Neural cell (in vitro differentiated cells): ENCODE measurements at regions not wholly inside any gene's neighbourhood (a gene's known extent, or its start where the extent isn't known, plus 50 kb on each side); places are given as distances from the start of the nearest gene placed in this dataset.

Source experiments
- H2AFZ ChIP-seq: fragments of 200-600, 300-800 bp; sonication (generic), shearing (Covaris generic); 2 replicates; pipeline ENCODE4 v1.6.0; 2014; ENCODE audit warnings: low read depth, mild to moderate bottlenecking, antibody characterized with exemption, low read length, moderate library complexity
- H3F3A ChIP-seq: fragments of 200-600 bp; shearing (Covaris generic); 2 replicates; pipeline ENCODE4 v1.6.1; 2016; ENCODE audit warnings: mild to moderate bottlenecking, moderate library complexity, mixed read lengths, antibody characterized with exemption, low read length; ENCODE audit not compliant: insufficient read depth, poor library complexity, severe bottlenecking
- H3K27ac ChIP-seq: fragments of 200-600, 300-800 bp; sonication (generic), shearing (Covaris generic); 2 replicates; pipeline ENCODE4 v1.5.1; 2014; ENCODE audit warnings: mild to moderate bottlenecking, low read length, moderate library complexity
- H3K27me3 ChIP-seq: fragments of 300-800, 200-600 bp; sonication (generic), shearing (Covaris generic); 2 replicates; pipeline ENCODE4 v1.6.0; 2014; ENCODE audit warnings: mild to moderate bottlenecking, low read depth, low read length, moderate library complexity; ENCODE audit not compliant: insufficient read depth
- H3K36me3 ChIP-seq: fragments of 300-800, 200-600 bp; sonication (generic), shearing (Covaris generic); 2 replicates; pipeline ENCODE4 v1.5.1; 2014; ENCODE audit warnings: mild to moderate bottlenecking, antibody characterized with exemption, low read length, moderate library complexity; ENCODE audit not compliant: insufficient read depth
- H3K4me2 ChIP-seq: fragments of 300-800, 200-600 bp; sonication (generic), shearing (Covaris generic); 2 replicates; pipeline ENCODE4 v1.6.0; 2014; ENCODE audit warnings: mild to moderate bottlenecking, low read length
- H3K4me3 ChIP-seq: fragments of 300-800, 200-600 bp; sonication (generic), shearing (Covaris generic); 2 replicates; pipeline ENCODE4 v1.5.1; 2014; ENCODE audit warnings: mild to moderate bottlenecking, low read length, moderate library complexity
- H3K79me2 ChIP-seq: fragments of 200-600 bp; shearing (Covaris generic); replicated peaks from 2 replicates; pipeline ENCODE4 v1.6.0; 2014; ENCODE audit warnings: mild to moderate bottlenecking, low read length, moderate library complexity; ENCODE audit not compliant: insufficient read depth
- H3K9ac ChIP-seq: fragments of 300-800, 200-600 bp; sonication (generic), shearing (Covaris generic); 2 replicates; pipeline ENCODE4 v1.6.1; 2016; ENCODE audit warnings: mild to moderate bottlenecking, low read length, mixed read lengths
- H3K9me2 ChIP-seq: fragments of 200-600 bp; shearing (Covaris generic); 2 replicates; pipeline ENCODE4 v1.6.1; 2016; ENCODE audit warnings: mild to moderate bottlenecking, low read length, mixed read lengths; ENCODE audit not compliant: insufficient read depth
- H3K9me3 ChIP-seq: fragments of 200-600, 300-800 bp; sonication (generic), shearing (Covaris generic); 2 replicates; pipeline ENCODE4 v1.6.1; 2016; ENCODE audit warnings: mild to moderate bottlenecking, mixed run types, low read length, moderate library complexity, mixed read lengths
- H4K20me1 ChIP-seq: fragments of 200-600 bp; shearing (Covaris generic); 2 replicates; pipeline ENCODE4 v1.6.1; 2016; ENCODE audit warnings: mild to moderate bottlenecking, mixed run types; ENCODE audit not compliant: insufficient read depth
- CTCF ChIP-seq: fragments of 450-650 bp; IDR thresholded peaks from 2 replicates; pipeline ENCODE4 v1.5.1; 2014; ENCODE audit warnings: antibody characterized with exemption, mild to moderate bottlenecking, moderate library complexity; ENCODE audit not compliant: poor library complexity, severe bottlenecking
- EP300 ChIP-seq: fragments of 450-650 bp; conservative IDR thresholded peaks from 2 replicates; pipeline ENCODE4 v1.6.1; 2014; ENCODE audit warnings: antibody characterized with exemption, mild to moderate bottlenecking, moderate library complexity; ENCODE audit not compliant: poor library complexity, severe bottlenecking
- EZH2 ChIP-seq: fragments of 200-600, 300-800 bp; shearing (Covaris generic), sonication (generic); IDR thresholded peaks from 2 replicates; pipeline ENCODE4 v1.6.1; 2014; ENCODE audit warnings: antibody characterized with exemption, low read length, borderline replicate concordance, mild to moderate bottlenecking; ENCODE audit not compliant: insufficient read depth, poor library complexity, severe bottlenecking
- MXI1 ChIP-seq: fragments of 450-650 bp; conservative IDR thresholded peaks from 2 replicates; pipeline ENCODE4 v1.6.1; 2014; ENCODE audit warnings: antibody characterized with exemption, mild to moderate bottlenecking; ENCODE audit not compliant: poor library complexity, severe bottlenecking
- POLR2AphosphoS5 ChIP-seq: IDR thresholded peaks from 2 replicates; pipeline ENCODE4 v1.6.1; 2012
- RAD21 ChIP-seq: fragments of 450-650 bp; conservative IDR thresholded peaks from 2 replicates; pipeline ENCODE4 v1.6.1; 2014; ENCODE audit warnings: antibody characterized with exemption, mild to moderate bottlenecking, moderate library complexity
- SMC3 ChIP-seq: fragments of 450-650 bp; conservative IDR thresholded peaks from 2 replicates; pipeline ENCODE4 v1.6.1; 2014; ENCODE audit warnings: antibody characterized with exemption, mild to moderate bottlenecking, moderate library complexity; ENCODE audit not compliant: poor library complexity
- TAF1 ChIP-seq: IDR thresholded peaks from 2 replicates; pipeline ENCODE4 v1.6.1; 2012; ENCODE audit warnings: low read depth
- TF ChIP-seq, protein P1 (sequence below): IDR thresholded peaks from 2 replicates; pipeline ENCODE4 v1.6.1; 2012; ENCODE audit warnings: borderline replicate concordance

- Histone ChIP-seq H3K27ac (no peak overlapping the region), H3K36me3 (no peaks in the 10 kb centered on the region), H3K9ac (no peak overlapping the region), H3K4me3 (no peak overlapping the region), H3K79me2 (no peaks in the 10 kb centered on the region), H3K9me3 (peaks cover 3% of the 10 kb centered on the region), H2AFZ (no peak overlapping the region), H3K4me2 (no peak overlapping the region), H3F3A (no peaks in the 10 kb centered on the region), H3K9me2 (no peaks in the 10 kb centered on the region), H4K20me1 (no peaks in the 10 kb centered on the region), H3K27me3 (no peaks in the 10 kb centered on the region)
- TF ChIP-seq CTCF (no peak), RAD21 (no peak), EZH2 (no peak), MXI1 (no peak)
- TF ChIP-seq, protein P1, sequence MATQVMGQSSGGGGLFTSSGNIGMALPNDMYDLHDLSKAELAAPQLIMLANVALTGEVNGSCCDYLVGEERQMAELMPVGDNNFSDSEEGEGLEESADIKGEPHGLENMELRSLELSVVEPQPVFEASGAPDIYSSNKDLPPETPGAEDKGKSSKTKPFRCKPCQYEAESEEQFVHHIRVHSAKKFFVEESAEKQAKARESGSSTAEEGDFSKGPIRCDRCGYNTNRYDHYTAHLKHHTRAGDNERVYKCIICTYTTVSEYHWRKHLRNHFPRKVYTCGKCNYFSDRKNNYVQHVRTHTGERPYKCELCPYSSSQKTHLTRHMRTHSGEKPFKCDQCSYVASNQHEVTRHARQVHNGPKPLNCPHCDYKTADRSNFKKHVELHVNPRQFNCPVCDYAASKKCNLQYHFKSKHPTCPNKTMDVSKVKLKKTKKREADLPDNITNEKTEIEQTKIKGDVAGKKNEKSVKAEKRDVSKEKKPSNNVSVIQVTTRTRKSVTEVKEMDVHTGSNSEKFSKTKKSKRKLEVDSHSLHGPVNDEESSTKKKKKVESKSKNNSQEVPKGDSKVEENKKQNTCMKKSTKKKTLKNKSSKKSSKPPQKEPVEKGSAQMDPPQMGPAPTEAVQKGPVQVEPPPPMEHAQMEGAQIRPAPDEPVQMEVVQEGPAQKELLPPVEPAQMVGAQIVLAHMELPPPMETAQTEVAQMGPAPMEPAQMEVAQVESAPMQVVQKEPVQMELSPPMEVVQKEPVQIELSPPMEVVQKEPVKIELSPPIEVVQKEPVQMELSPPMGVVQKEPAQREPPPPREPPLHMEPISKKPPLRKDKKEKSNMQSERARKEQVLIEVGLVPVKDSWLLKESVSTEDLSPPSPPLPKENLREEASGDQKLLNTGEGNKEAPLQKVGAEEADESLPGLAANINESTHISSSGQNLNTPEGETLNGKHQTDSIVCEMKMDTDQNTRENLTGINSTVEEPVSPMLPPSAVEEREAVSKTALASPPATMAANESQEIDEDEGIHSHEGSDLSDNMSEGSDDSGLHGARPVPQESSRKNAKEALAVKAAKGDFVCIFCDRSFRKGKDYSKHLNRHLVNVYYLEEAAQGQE = no peak
Measured at GRCh38 chr12:92597997-92598396, 104.8 kb upstream of the PLEKHG7 start.

DNA sequence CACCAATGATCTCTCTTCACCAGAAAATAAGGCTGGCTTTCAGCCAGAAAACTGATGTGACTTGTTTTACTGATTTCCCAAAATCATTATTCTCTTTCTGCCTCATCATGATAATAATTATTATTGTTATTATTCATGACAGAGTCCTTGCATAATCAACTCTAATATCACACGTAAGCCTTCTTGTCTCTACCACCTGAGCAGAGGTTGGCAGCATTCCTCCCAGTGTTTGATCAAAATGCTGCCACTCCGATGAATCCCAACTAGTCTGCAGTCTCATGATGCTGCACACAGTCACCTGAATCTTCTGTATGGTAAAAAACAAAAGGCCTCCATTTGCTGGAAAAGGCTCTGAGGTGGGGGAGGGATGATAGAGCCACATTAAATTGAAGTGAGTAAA, 105.7 kb upstream of the PLEKHG7 start:
- no peaks in the 10 kb centered on the region for H3F3A ChIP-seq
- TF ChIP-seq CTCF (no peak), RAD21 (no peak), POLR2AphosphoS5 (no peak), MXI1 (no peak), EP300 (no peak), TAF1 (no peak), EZH2 (no peak), SMC3 (no peak)
- TF ChIP-seq, protein P1 = no peak
- peaks cover 3% of the 10 kb centered on the region for H3K9me3 ChIP-seq
- H3K4me3 ChIP-seq = no peak overlapping the region
- no peaks in the 10 kb centered on the region for H3K79me2 ChIP-seq
- H3K4me2 ChIP-seq = no peak overlapping the region
- no peak overlapping the region for H3K9ac ChIP-seq
- H2AFZ ChIP-seq = no peak overlapping the region
- no peaks in the 10 kb centered on the region for H3K27me3 ChIP-seq
- H3K9me2 ChIP-seq = no peaks in the 10 kb centered on the region
- H3K36me3 ChIP-seq = no peaks in the 10 kb centered on the region
- H4K20me1 ChIP-seq = no peaks in the 10 kb centered on the region
- no peak overlapping the region for H3K27ac ChIP-seq
